Peyer's patch (tissue), 4 donors: ENCODE measurements at regions not wholly inside any gene's neighbourhood (a gene's known extent, or its start where the extent isn't known, plus 50 kb on each side); places are given as distances from the start of the nearest gene placed in this dataset.

ENCODE experiments used
- POLR2A ChIP-seq, 2 donors: fragments of 450-650 bp; IDR thresholded peaks; one replicate each; pipeline ENCODE4 v1.5.1; 2017; ENCODE audit warnings: antibody characterized with exemption in 2 of 2, mild to moderate bottlenecking in 2 of 2, moderate library complexity in 2 of 2
- TF ChIP-seq, protein P1 (sequence below), 6 experiments: fragments of 450-650 bp in 4 of 6; fragments of 200-600 bp in 2 of 6; sonication (generic) in 1 of 6; IDR thresholded peaks; one replicate each; pipeline ENCODE4 v1.5.1; 2017 to 2019; ENCODE audit warnings: antibody characterized with exemption in 6 of 6, mild to moderate bottlenecking in 3 of 6, moderate library complexity in 1 of 6

DNA sequence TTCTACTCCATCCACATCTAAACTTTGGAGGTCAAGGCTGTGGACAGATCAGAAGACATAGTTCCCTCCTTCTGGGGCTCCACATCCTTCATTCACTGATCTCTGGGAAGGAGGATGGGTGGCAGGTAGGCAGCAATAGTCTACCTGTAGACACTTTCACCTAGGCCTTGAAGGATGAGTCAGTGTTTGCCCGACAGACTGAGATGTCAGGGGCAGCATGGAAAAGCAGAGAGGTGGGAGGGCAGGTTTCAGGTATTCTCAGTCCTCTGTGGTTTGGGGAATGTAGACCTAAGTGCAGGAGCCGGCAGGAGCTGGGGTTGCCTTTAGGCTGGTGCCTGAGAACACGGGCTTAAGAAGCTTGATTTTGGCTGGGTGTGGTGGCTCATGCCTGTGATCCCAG is 171.9 kb upstream of the ZNF267 start:
- TF ChIP-seq, protein P1, sequence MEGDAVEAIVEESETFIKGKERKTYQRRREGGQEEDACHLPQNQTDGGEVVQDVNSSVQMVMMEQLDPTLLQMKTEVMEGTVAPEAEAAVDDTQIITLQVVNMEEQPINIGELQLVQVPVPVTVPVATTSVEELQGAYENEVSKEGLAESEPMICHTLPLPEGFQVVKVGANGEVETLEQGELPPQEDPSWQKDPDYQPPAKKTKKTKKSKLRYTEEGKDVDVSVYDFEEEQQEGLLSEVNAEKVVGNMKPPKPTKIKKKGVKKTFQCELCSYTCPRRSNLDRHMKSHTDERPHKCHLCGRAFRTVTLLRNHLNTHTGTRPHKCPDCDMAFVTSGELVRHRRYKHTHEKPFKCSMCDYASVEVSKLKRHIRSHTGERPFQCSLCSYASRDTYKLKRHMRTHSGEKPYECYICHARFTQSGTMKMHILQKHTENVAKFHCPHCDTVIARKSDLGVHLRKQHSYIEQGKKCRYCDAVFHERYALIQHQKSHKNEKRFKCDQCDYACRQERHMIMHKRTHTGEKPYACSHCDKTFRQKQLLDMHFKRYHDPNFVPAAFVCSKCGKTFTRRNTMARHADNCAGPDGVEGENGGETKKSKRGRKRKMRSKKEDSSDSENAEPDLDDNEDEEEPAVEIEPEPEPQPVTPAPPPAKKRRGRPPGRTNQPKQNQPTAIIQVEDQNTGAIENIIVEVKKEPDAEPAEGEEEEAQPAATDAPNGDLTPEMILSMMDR (IDR thresholded peaks at IDR 0.05), result no peak
- TF ChIP-seq POLR2A (IDR thresholded peaks at IDR 0.05), result no peak
